ENCODE measurements at regions not wholly inside any gene's neighbourhood (a gene's known extent, or its start where the extent isn't known, plus 50 kb on each side); places are given as distances from the start of the nearest gene placed in this dataset.
"Not testable (repeated sequence)": the region's sequence is repeated elsewhere in the genome, so short reads cannot be mapped to it uniquely, and the experiment has no call there.

DNA sequence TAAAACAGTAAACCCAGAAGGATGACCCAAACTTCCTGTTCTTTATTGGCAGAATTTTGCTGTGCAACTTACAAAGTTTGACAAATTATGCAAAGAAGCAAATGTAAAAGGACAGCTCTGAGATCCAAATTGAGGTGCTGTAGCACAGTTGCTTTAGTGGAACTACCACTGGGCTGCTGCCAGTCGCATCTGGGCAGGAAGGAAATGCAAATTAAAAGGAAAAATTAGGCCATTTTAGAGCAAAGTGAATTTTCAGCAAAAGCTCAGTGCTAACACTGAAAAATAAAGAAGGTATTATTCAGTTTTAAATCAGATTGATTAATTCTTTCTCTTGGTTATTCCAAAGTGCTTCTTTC lies 104.5 kb downstream of the ZMAT3 start:
- DNase-seq (ENCODE audit: low read depth in 2 of 2), result no peak

- DNase-seq (ENCODE audit: low read depth in 2 of 2), result no peak
These were observed 105.1 kb downstream of the ZMAT3 start for GRCh38 chr3:178966299-178967176.

- no peak for DNase-seq (ENCODE audit: low read depth in 2 of 2)
These were observed 107.1 kb downstream of the ZMAT3 start for GRCh38 chr3:178964551-178964950.

DNA sequence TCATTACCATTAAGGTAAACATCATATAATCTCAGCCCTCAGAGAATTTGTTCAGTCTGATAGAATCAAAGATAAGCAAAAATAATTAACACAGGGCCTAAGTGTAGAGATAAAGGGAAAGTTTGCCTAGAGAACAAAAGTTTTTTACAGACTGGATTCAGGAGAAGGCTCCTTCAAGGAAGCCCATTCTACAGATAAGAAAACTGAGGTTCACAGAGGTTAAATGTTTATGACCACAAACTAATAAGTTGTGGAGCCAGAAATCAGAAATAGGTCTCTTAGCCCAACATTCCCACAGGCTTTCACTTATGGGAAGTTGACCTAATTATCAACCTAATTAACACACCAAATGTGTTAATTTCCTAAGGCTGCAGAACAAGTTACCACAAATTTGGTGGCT lies 110.7 kb downstream of the ZMAT3 start:
- no peak for DNase-seq (ENCODE audit: low read depth in 2 of 2)

DNA sequence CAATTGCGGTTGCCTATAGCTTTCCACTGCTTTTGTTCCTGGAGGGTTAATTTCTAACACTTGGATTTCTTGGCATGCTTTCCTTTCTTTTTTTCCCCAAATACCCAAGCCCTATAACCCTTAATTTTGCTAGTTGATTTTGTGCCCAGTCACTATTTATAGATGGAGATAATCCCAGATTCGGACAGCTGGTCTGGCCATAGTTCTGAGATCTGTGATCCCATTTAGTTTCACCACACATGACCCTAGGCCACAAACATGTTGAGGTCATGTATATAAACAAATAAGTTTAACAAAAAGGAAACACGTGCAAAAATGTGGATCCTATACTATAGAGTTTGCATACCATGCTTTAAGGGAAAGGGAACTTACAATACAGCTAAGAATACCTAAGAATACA lies 111.4 kb downstream of the ZMAT3 start:
- DNase-seq (ENCODE audit: low read depth in 2 of 2), result no peak

- DNase-seq (ENCODE audit: low read depth in 2 of 2), result peak; percentile 4 to 19
These were observed 120.9 kb downstream of the ZMAT3 start for GRCh38 chr3:178950676-178951075.

GRCh38 chr3:178949896-178950295 lies 121.7 kb downstream of the ZMAT3 start:
- DNase-seq (ENCODE audit: low read depth in 2 of 2), result no peak

DNA sequence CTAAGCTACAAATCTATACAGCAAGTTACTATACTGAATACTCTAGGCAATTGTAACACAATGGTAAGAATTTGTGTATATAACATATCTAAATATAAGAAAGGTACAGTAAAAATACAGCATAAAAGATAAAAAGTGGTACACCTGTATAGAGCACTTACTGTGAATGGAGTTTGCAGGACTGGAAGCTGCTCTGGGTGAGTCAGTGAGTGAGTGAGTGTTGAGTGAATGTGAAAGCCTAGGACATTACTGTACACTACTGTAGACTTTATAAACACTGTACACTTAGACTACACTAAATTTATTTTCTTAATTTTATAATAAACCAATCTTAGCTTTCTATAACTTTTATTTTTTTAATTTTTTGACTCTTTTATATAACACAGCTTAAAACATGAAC lies 123.1 kb downstream of the ZMAT3 start:
- no peak for DNase-seq (ENCODE audit: low read depth in 2 of 2)

DNA sequence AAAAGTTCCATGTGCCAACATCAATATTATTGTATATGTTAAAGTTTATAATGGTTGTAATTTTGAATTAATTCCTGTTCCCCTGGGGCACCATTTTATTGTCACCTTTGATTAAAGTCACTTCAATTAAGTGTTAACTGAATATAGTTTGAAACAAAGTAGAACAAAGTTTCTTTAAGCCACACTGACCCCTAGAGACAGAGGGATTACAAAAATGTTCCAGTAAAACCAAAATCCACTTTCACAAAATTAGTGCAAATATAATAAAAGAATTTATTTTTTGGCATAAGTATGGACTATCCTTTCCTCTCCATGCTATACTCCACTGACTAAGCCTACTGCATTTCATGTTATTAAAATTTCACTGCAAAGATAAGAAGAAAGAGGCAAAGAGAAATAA lies 123.9 kb downstream of the ZMAT3 start:
- DNase-seq (ENCODE audit: low read depth in 2 of 2), result no peak

GRCh38 chr3:178942261-178942660 lies 129.3 kb downstream of the ZMAT3 start:
- DNase-seq (ENCODE audit: low read depth in 2 of 2), result not testable (repeated sequence)

GRCh38 chr3:178930116-178930515 lies 141.5 kb downstream of the ZMAT3 start:
- no peak for DNase-seq (ENCODE audit: low read depth in 2 of 2)

DNA sequence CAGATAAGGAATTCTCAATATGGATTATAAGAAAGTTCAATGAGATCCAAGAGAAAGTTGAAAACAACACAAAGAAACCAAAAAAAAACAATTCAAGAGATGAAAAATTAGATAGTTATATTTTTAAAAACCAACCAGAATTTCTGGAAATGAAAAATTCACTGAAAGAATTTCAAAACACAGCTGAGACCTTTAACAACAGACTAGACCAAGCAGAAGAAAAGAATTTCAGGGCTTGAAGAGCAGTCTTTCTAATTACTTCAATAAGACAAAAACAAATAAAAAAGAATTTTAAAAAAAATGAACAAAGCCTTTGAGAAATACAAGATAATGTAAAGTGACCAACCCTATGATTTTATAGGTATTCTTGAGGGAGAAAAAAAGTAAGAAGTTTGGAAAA lies 155.4 kb downstream of the ZMAT3 start:
- DNase-seq (ENCODE audit: low read depth in 2 of 2), result no peak

GRCh38 chr3:178915365-178915764 lies 156.2 kb downstream of the ZMAT3 start:
- DNase-seq (ENCODE audit: low read depth in 2 of 2), result no peak

- DNase-seq (ENCODE audit: low read depth in 2 of 2), result no peak
These were observed 164.5 kb downstream of the ZMAT3 start for GRCh38 chr3:178907081-178907480.

GRCh38 chr3:178901204-178901603 lies 170.4 kb downstream of the ZMAT3 start:
- DNase-seq (ENCODE audit: low read depth in 2 of 2), result no peak

GRCh38 chr3:178900029-178900646 lies 171.5 kb downstream of the ZMAT3 start:
- no peak for DNase-seq (ENCODE audit: low read depth in 2 of 2)

DNA sequence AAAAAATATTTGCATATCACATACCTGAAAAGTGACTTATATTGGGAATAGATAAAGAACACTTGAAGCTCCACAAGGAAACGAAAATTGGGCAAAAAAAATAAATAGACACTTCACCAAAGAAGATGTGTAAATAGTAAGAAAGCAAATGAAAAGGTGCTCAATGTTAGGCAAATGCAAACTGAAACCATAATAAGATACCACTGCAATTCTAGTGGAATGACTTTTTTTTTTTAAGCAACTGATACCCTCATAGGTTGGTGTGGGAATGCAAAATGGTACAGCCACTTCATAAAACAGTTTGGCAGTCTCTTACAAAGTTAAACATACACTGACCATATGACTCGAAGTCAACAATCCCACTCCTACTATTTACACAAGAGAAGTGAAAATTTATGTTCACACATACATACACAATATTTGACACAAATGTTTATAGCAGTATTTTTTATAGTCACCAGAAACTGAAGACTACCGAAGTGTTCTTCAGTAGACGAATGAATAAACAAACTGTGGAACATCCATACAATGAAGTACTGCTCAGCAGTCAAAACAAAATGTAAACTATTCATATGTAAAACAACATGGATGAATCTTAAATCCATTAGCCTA lies 176.3 kb downstream of the ZMAT3 start:
- DNase-seq (ENCODE audit: low read depth in 2 of 2), result no peak

Measured in stimulated activated CD4-positive, alpha-beta T cell treated with anti-CD3 and anti-CD28 coated beads, Interleukin-15, amount 100 ng/mL, for 48 hours (primary cell).